GM13976 (cell line): ENCODE measurements at regions not wholly inside any gene's neighbourhood (a gene's known extent, or its start where the extent isn't known, plus 50 kb on each side); places are given as distances from the start of the nearest gene placed in this dataset.

Experiments
- DNase-seq: peaks from one replicate; pipeline ENCODE4 v3.0.0; 2012; ENCODE audit warnings: low spot score
- in situ Hi-C: fragments of 300-500 bp; cut with MboI; formaldehyde crosslinking; loops from one replicate; pipeline ENCODE4 v1.12.0; 2022; ENCODE audit warnings: low sequenced_read_pairs, mixed read lengths, inconsistent platforms; ENCODE audit not compliant: unreplicated experiment
- TF ChIP-seq, protein P1 (sequence below): IDR thresholded peaks from 2 replicates; pipeline ENCODE4 v1.5.1; 2012; ENCODE audit warnings: borderline replicate concordance, mild to moderate bottlenecking; ENCODE audit not compliant: insufficient read depth; ENCODE audit errors: extremely low read depth, missing control alignments, control extremely low read depth

DNA sequence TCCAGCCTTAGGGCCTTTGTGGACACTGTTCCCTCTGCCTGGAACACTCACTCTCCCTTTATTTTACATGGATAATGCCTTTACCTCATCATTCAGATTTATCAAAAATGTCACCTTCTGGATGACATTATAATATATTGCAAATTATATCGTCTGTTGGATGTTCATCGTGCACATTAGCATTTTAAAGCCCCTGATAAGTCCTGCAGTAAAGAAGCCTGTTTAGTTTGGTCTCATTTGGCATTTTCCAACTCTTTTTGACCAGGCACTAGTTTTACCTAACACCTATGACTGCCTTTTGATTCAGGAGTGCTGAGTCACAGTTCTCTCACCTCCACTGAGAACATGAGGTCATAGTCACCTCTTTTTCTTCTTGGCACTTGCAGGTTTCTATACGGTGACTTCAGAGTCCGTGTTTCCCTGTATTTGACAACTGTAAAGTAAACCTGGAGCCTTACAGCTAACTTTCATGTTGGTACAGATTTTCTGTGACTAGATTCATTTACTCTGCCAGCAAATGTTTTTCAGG lies 57.7 kb upstream of the STC2 start:
- in situ Hi-C loops, result no loop called here
- TF ChIP-seq, protein P1, sequence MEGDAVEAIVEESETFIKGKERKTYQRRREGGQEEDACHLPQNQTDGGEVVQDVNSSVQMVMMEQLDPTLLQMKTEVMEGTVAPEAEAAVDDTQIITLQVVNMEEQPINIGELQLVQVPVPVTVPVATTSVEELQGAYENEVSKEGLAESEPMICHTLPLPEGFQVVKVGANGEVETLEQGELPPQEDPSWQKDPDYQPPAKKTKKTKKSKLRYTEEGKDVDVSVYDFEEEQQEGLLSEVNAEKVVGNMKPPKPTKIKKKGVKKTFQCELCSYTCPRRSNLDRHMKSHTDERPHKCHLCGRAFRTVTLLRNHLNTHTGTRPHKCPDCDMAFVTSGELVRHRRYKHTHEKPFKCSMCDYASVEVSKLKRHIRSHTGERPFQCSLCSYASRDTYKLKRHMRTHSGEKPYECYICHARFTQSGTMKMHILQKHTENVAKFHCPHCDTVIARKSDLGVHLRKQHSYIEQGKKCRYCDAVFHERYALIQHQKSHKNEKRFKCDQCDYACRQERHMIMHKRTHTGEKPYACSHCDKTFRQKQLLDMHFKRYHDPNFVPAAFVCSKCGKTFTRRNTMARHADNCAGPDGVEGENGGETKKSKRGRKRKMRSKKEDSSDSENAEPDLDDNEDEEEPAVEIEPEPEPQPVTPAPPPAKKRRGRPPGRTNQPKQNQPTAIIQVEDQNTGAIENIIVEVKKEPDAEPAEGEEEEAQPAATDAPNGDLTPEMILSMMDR, result no peak
- no peak for DNase-seq

DNA sequence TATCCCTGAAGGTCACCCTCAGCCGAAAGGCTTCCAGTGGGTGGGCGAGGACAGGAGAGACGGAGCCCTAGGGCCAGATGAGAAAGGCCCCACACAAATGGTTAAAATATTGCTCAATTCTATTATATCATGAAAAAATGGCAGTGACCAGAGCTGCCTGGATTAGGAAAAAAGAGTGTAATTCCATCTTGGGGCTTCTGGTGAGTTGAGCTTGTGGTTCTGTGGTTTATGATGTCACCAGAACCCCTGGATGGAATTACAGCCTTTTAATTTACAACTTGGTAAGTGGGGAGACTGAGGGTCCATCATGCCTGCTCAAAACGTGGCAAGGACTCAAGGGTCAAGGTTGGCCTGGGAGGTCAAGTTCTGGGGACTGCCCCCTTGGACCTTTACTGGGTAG lies 55.5 kb upstream of the STC2 start:
- no peak for DNase-seq
- TF ChIP-seq, protein P1, result no peak
- in situ Hi-C loops, result no loop called here

DNA sequence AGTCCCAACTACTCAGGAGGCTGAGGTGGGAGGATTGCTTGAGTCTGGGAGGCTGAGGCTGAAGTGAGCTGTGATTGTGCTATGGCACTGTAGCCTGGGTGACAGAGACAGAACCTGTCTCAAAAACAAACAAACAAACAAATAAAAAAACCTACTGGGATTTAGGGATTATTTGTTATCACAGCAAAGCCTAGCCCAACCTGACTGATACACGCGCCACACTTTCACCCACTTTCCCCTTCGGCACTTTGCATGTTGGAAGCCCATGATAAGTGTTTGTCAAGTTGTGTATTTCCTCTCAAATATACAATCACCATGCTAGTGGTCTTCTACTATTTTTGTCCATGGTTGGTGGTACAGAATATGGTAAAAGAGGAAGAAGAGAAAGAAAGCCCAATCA lies 50.5 kb upstream of the STC2 start:
- in situ Hi-C loops, result no loop called here
- no peak for DNase-seq
- TF ChIP-seq, protein P1, result no peak
